ENCODE measurements at regions not wholly inside any gene's neighbourhood (a gene's known extent, or its start where the extent isn't known, plus 50 kb on each side); places are given as distances from the start of the nearest gene placed in this dataset.

GRCh38 chr5:58261605-58262004 lies 198.3 kb downstream of the PLK2 start:
- DNase-seq (ENCODE audit: low spot score in 2 of 2) = no peak
- no peak for FAIRE-seq

- DNase-seq (ENCODE audit: low spot score in 2 of 2) (no peak), FAIRE-seq (no peak)
Observed at GRCh38 chr5:58260243-58260642, 199.6 kb downstream of the PLK2 start.

- FAIRE-seq = no peak
- DNase-seq (ENCODE audit: low spot score in 2 of 2) = no peak
Observed at GRCh38 chr5:58259685-58260152, 200.2 kb downstream of the PLK2 start.

- DNase-seq (ENCODE audit: low spot score in 2 of 2) = no peak
- no peak for FAIRE-seq
Observed at GRCh38 chr5:58258984-58259684, 200.8 kb downstream of the PLK2 start.

- DNase-seq (ENCODE audit: low spot score in 2 of 2) (no peak), FAIRE-seq (no peak)
Observed at GRCh38 chr5:58255970-58256369, 203.9 kb downstream of the PLK2 start.

- DNase-seq (ENCODE audit: low spot score in 2 of 2) = no peak
- no peak for FAIRE-seq
Observed at GRCh38 chr5:58255386-58255785, 204.5 kb downstream of the PLK2 start.

- no peak for DNase-seq (ENCODE audit: low spot score in 2 of 2)
- FAIRE-seq = no peak
Observed at GRCh38 chr5:58248221-58248620, 211.7 kb downstream of the PLK2 start.

GRCh38 chr5:58246461-58246944 lies 213.4 kb downstream of the PLK2 start:
- FAIRE-seq (no peak), DNase-seq (ENCODE audit: low spot score in 2 of 2) (no peak)

- FAIRE-seq = no peak
- DNase-seq (ENCODE audit: low spot score in 2 of 2) = no peak
Observed at GRCh38 chr5:58245476-58245840, 214.4 kb downstream of the PLK2 start.

- FAIRE-seq = no peak
- DNase-seq (ENCODE audit: low spot score in 2 of 2) = no peak
Observed at GRCh38 chr5:58244819-58245475, 214.9 kb downstream of the PLK2 start.

GRCh38 chr5:58241389-58241788 lies 218.5 kb downstream of the PLK2 start:
- FAIRE-seq = no peak
- DNase-seq (ENCODE audit: low spot score in 2 of 2) = no peak

GRCh38 chr5:58240322-58240721 lies 219.6 kb downstream of the PLK2 start:
- FAIRE-seq (no peak), DNase-seq (ENCODE audit: low spot score in 2 of 2) (no peak)

GRCh38 chr5:58239731-58240130 lies 220.2 kb downstream of the PLK2 start:
- FAIRE-seq = no peak

GRCh38 chr5:58239045-58239444 lies 220.8 kb downstream of the PLK2 start:
- DNase-seq (ENCODE audit: low spot score in 2 of 2) (no peak), FAIRE-seq (no peak)

More at GRCh38 chr5:58239731-58240130, 220.2 kb downstream of the PLK2 start:
- no peak for DNase-seq (ENCODE audit: low spot score in 2 of 2)

- FAIRE-seq (no peak), DNase-seq (ENCODE audit: low spot score in 2 of 2) (no peak)
Observed at GRCh38 chr5:58236498-58236897, 223.4 kb downstream of the PLK2 start.

- FAIRE-seq = no peak
Observed at GRCh38 chr5:58235299-58235698, 224.6 kb downstream of the PLK2 start.

GRCh38 chr5:58232130-58232529 lies 227.8 kb downstream of the PLK2 start:
- FAIRE-seq = no peak
- DNase-seq (ENCODE audit: low spot score in 2 of 2) = no peak

More at GRCh38 chr5:58235299-58235698, 224.6 kb downstream of the PLK2 start:
- no peak for DNase-seq (ENCODE audit: low spot score in 2 of 2)

- DNase-seq (ENCODE audit: low spot score in 2 of 2) (no peak), FAIRE-seq (no peak)
Observed at GRCh38 chr5:58231041-58231440, 228.8 kb downstream of the PLK2 start.

- FAIRE-seq = no peak
- DNase-seq (ENCODE audit: low spot score in 2 of 2) = no peak
Observed at GRCh38 chr5:58228896-58229295, 231.0 kb downstream of the PLK2 start.

- no peak for DNase-seq (ENCODE audit: low spot score in 2 of 2)
- FAIRE-seq = no peak
Observed at GRCh38 chr5:58227858-58228257, 232.0 kb downstream of the PLK2 start.

GRCh38 chr5:58224661-58225060 lies 235.2 kb downstream of the PLK2 start:
- no peak for DNase-seq (ENCODE audit: low spot score in 2 of 2)
- FAIRE-seq = no peak

GRCh38 chr5:58224221-58224620 lies 235.7 kb downstream of the PLK2 start:
- DNase-seq (ENCODE audit: low spot score in 2 of 2) (no peak), FAIRE-seq (no peak)

All from frontal cortex (tissue), 3 donors.